Lower leg skin (tissue), 3 donors: ENCODE measurements at regions not wholly inside any gene's neighbourhood (a gene's known extent, or its start where the extent isn't known, plus 50 kb on each side); places are given as distances from the start of the nearest gene placed in this dataset.

ENCODE experiments used
- POLR2A ChIP-seq, 2 donors: fragments of 450-650 bp; IDR thresholded peaks; one replicate each; pipeline ENCODE4 v1.6.1; 2016 to 2017; ENCODE audit warnings: antibody characterized with exemption in 2 of 2, mild to moderate bottlenecking in 1 of 2, moderate library complexity in 1 of 2
- TF ChIP-seq, protein P1 (sequence below), 3 donors: fragments of 450-650 bp; IDR thresholded peaks; one replicate each; pipeline ENCODE4 v1.5.1; 2016; ENCODE audit warnings: antibody characterized with exemption in 3 of 3, mild to moderate bottlenecking in 3 of 3, moderate library complexity in 2 of 3

- TF ChIP-seq, protein P1, sequence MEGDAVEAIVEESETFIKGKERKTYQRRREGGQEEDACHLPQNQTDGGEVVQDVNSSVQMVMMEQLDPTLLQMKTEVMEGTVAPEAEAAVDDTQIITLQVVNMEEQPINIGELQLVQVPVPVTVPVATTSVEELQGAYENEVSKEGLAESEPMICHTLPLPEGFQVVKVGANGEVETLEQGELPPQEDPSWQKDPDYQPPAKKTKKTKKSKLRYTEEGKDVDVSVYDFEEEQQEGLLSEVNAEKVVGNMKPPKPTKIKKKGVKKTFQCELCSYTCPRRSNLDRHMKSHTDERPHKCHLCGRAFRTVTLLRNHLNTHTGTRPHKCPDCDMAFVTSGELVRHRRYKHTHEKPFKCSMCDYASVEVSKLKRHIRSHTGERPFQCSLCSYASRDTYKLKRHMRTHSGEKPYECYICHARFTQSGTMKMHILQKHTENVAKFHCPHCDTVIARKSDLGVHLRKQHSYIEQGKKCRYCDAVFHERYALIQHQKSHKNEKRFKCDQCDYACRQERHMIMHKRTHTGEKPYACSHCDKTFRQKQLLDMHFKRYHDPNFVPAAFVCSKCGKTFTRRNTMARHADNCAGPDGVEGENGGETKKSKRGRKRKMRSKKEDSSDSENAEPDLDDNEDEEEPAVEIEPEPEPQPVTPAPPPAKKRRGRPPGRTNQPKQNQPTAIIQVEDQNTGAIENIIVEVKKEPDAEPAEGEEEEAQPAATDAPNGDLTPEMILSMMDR (IDR thresholded peaks at IDR 0.05), result no peak
- no peak for TF ChIP-seq POLR2A (IDR thresholded peaks at IDR 0.05)
These were observed 206.1 kb downstream of the HAUS1 start for GRCh38 chr18:46310258-46310657.
